Brain microvascular endothelial cell (primary cell): ENCODE measurements at regions not wholly inside any gene's neighbourhood (a gene's known extent, or its start where the extent isn't known, plus 50 kb on each side); places are given as distances from the start of the nearest gene placed in this dataset.

Experiments
- DNase-seq: peaks from one replicate; pipeline ENCODE4 v3.0.0-alpha.2; 2020
- H3K27ac ChIP-seq: fragments of 250-450 bp; sonication (Bioruptor Pico); 2 replicates; pipeline ENCODE4 v1.5.1; 2020; ENCODE audit warnings: mild to moderate bottlenecking, moderate library complexity
- H3K27me3 ChIP-seq: fragments of 250-450 bp; sonication (Bioruptor Pico); replicated peaks from 2 replicates; pipeline ENCODE4 v1.5.1; 2020; ENCODE audit warnings: mild to moderate bottlenecking
- H3K36me3 ChIP-seq: fragments of 250-450 bp; sonication (Bioruptor Pico); replicated peaks from 2 replicates; pipeline ENCODE4 v1.5.1; 2020; ENCODE audit warnings: mild to moderate bottlenecking
- H3K4me3 ChIP-seq: 2 replicates; pipeline ENCODE4 v1.5.1; 2011; ENCODE audit warnings: low read depth, mild to moderate bottlenecking, control low read depth, low read length, moderate library complexity
- CTCF ChIP-seq: IDR thresholded peaks from 2 replicates; pipeline ENCODE4 v1.5.1; 2011; ENCODE audit warnings: low read depth, mild to moderate bottlenecking, moderate library complexity, low read length, control low read depth, inconsistent platforms; ENCODE audit errors: missing control alignments
- in situ Hi-C: cut with HindIII; loops from 2 replicates; pipeline ENCODE4 v1.10.0; 2017; ENCODE audit warnings: low sequenced_read_pairs, low pct_ligation_motif_present

GRCh38 chr22:47710135-47710534 lies 947.7 kb downstream of the TBC1D22A start:
- in situ Hi-C loops: no loop called here
- H3K36me3 ChIP-seq: no peaks in the 10 kb centered on the region
- no peaks in the 10 kb centered on the region for H3K27me3 ChIP-seq
- H3K27ac ChIP-seq: no peak overlapping the region
- DNase-seq: no peak
- no peak for TF ChIP-seq CTCF
- no peak overlapping the region for H3K4me3 ChIP-seq

GRCh38 chr22:47705350-47705749 lies 942.9 kb downstream of the TBC1D22A start:
- H3K36me3 ChIP-seq: no peaks in the 10 kb centered on the region
- DNase-seq: no peak
- H3K27ac ChIP-seq: no peak overlapping the region
- TF ChIP-seq CTCF: no peak
- no peak overlapping the region for H3K4me3 ChIP-seq
- no peaks in the 10 kb centered on the region for H3K27me3 ChIP-seq
- in situ Hi-C loops: no loop called here

GRCh38 chr22:47698906-47699305 lies 936.5 kb downstream of the TBC1D22A start:
- DNase-seq: no peak
- no peak for TF ChIP-seq CTCF
- Histone ChIP-seq H3K36me3 (no peaks in the 10 kb centered on the region), H3K4me3 (no peak overlapping the region), H3K27me3 (no peaks in the 10 kb centered on the region), H3K27ac (no peak overlapping the region)
- in situ Hi-C loops: no loop called here

GRCh38 chr22:47697861-47698260 lies 935.4 kb downstream of the TBC1D22A start:
- no peak overlapping the region for H3K27ac ChIP-seq
- no peaks in the 10 kb centered on the region for H3K27me3 ChIP-seq
- no peak for DNase-seq
- no peak for TF ChIP-seq CTCF
- H3K36me3 ChIP-seq: no peaks in the 10 kb centered on the region
- H3K4me3 ChIP-seq: no peak overlapping the region
- in situ Hi-C loops: no loop called here

GRCh38 chr22:47696776-47697175 lies 934.3 kb downstream of the TBC1D22A start:
- no peak for DNase-seq
- H3K36me3 ChIP-seq: no peaks in the 10 kb centered on the region
- H3K27ac ChIP-seq: no peak overlapping the region
- no peak for TF ChIP-seq CTCF
- in situ Hi-C loops: no loop called here
- H3K4me3 ChIP-seq: no peak overlapping the region
- H3K27me3 ChIP-seq: no peaks in the 10 kb centered on the region

GRCh38 chr22:47695176-47695575 lies 932.7 kb downstream of the TBC1D22A start:
- no peaks in the 10 kb centered on the region for H3K36me3 ChIP-seq
- TF ChIP-seq CTCF: no peak
- in situ Hi-C loops: no loop called here
- DNase-seq: no peak
- H3K27ac ChIP-seq: no peak overlapping the region
- no peak overlapping the region for H3K4me3 ChIP-seq
- no peaks in the 10 kb centered on the region for H3K27me3 ChIP-seq
